ENCODE measurements at regions not wholly inside any gene's neighbourhood (a gene's known extent, or its start where the extent isn't known, plus 50 kb on each side); places are given as distances from the start of the nearest gene placed in this dataset.

- Histone ChIP-seq H3K9me3 (ENCODE audit: control insufficient read depth in 2 of 2, low read length in 2 of 2) (no peaks in the 10 kb centered on the region), H3K4me3 (ENCODE audit: low read length in 2 of 2) (no peak overlapping the region), H3K27me3 (ENCODE audit: control insufficient read depth in 1 of 2, insufficient read depth in 2 of 2, low read length in 2 of 2) (peaks cover 2% of the 10 kb centered on the region in 2 donors), H3K36me3 (ENCODE audit: control insufficient read depth in 2 of 2, insufficient read depth in 2 of 2, low read length in 2 of 2) (no peaks in the 10 kb centered on the region), H3K27ac (ENCODE audit: low read length) (no peak overlapping the region), H3K4me1 (ENCODE audit: control insufficient read depth, insufficient read depth, low read length) (peaks cover 15% of the 10 kb centered on the region), H3K9ac (ENCODE audit: low read length in 2 of 2) (no peak overlapping the region)
Measured at GRCh38 chr15:99921101-99921500, 187.9 kb upstream of the LYSMD4 start.

GRCh38 chr15:99918072-99918471 lies 184.8 kb upstream of the LYSMD4 start:
- Histone ChIP-seq H3K27ac (ENCODE audit: low read length) (no peak overlapping the region), H3K4me3 (ENCODE audit: low read length in 2 of 2) (no peak overlapping the region), H3K9ac (ENCODE audit: low read length in 2 of 2) (no peak overlapping the region), H3K36me3 (ENCODE audit: control insufficient read depth in 2 of 2, insufficient read depth in 2 of 2, low read length in 2 of 2) (no peaks in the 10 kb centered on the region), H3K27me3 (ENCODE audit: control insufficient read depth in 1 of 2, insufficient read depth in 2 of 2, low read length in 2 of 2) (peaks cover 2% of the 10 kb centered on the region in 2 donors), H3K4me1 (ENCODE audit: control insufficient read depth, insufficient read depth, low read length) (peaks cover 14% of the 10 kb centered on the region), H3K9me3 (ENCODE audit: control insufficient read depth in 2 of 2, low read length in 2 of 2) (no peaks in the 10 kb centered on the region)

GRCh38 chr15:99917252-99917651 lies 184.0 kb upstream of the LYSMD4 start:
- H3K9ac ChIP-seq (ENCODE audit: low read length in 2 of 2), result no peak overlapping the region
- H3K4me1 ChIP-seq (ENCODE audit: control insufficient read depth, insufficient read depth, low read length), result peaks cover 14% of the 10 kb centered on the region
- no peak overlapping the region for H3K27ac ChIP-seq (ENCODE audit: low read length)
- H3K9me3 ChIP-seq (ENCODE audit: control insufficient read depth in 2 of 2, low read length in 2 of 2), result no peaks in the 10 kb centered on the region
- peaks cover 2% of the 10 kb centered on the region in 2 donors for H3K27me3 ChIP-seq (ENCODE audit: control insufficient read depth in 1 of 2, insufficient read depth in 2 of 2, low read length in 2 of 2)
- no peak overlapping the region for H3K4me3 ChIP-seq (ENCODE audit: low read length in 2 of 2)
- no peaks in the 10 kb centered on the region for H3K36me3 ChIP-seq (ENCODE audit: control insufficient read depth in 2 of 2, insufficient read depth in 2 of 2, low read length in 2 of 2)

- Histone ChIP-seq H3K27me3 (ENCODE audit: control insufficient read depth in 1 of 2, insufficient read depth in 2 of 2, low read length in 2 of 2) (peaks cover 2% of the 10 kb centered on the region in 2 donors), H3K9me3 (ENCODE audit: control insufficient read depth in 2 of 2, low read length in 2 of 2) (no peaks in the 10 kb centered on the region)
Measured at GRCh38 chr15:99916668-99917223, 183.5 kb upstream of the LYSMD4 start.

GRCh38 chr15:99914723-99915122 lies 181.5 kb upstream of the LYSMD4 start:
- Histone ChIP-seq H3K4me3 (ENCODE audit: low read length in 2 of 2) (no peak overlapping the region), H3K9ac (ENCODE audit: low read length in 2 of 2) (no peak overlapping the region), H3K9me3 (ENCODE audit: control insufficient read depth in 2 of 2, low read length in 2 of 2) (no peaks in the 10 kb centered on the region), H3K27me3 (ENCODE audit: control insufficient read depth in 1 of 2, insufficient read depth in 2 of 2, low read length in 2 of 2) (peaks cover 2% of the 10 kb centered on the region in 2 donors), H3K4me1 (ENCODE audit: control insufficient read depth, insufficient read depth, low read length) (peaks cover 14% of the 10 kb centered on the region), H3K27ac (ENCODE audit: low read length) (no peak overlapping the region), H3K36me3 (ENCODE audit: control insufficient read depth in 2 of 2, insufficient read depth in 2 of 2, low read length in 2 of 2) (no peaks in the 10 kb centered on the region)

More at GRCh38 chr15:99916668-99917223, 183.5 kb upstream of the LYSMD4 start:
- no peaks in the 10 kb centered on the region for H3K36me3 ChIP-seq (ENCODE audit: control insufficient read depth in 2 of 2, insufficient read depth in 2 of 2, low read length in 2 of 2)
- no peak overlapping the region for H3K4me3 ChIP-seq (ENCODE audit: low read length in 2 of 2)
- no peak overlapping the region for H3K9ac ChIP-seq (ENCODE audit: low read length in 2 of 2)
- peaks cover 14% of the 10 kb centered on the region for H3K4me1 ChIP-seq (ENCODE audit: control insufficient read depth, insufficient read depth, low read length)
- no peak overlapping the region for H3K27ac ChIP-seq (ENCODE audit: low read length)

GRCh38 chr15:99911816-99912215 lies 178.6 kb upstream of the LYSMD4 start:
- no peak overlapping the region for H3K27ac ChIP-seq (ENCODE audit: low read length)
- H3K36me3 ChIP-seq (ENCODE audit: control insufficient read depth in 2 of 2, insufficient read depth in 2 of 2, low read length in 2 of 2), result no peaks in the 10 kb centered on the region
- no peak overlapping the region for H3K9ac ChIP-seq (ENCODE audit: low read length in 2 of 2)
- H3K4me1 ChIP-seq (ENCODE audit: control insufficient read depth, insufficient read depth, low read length), result peaks cover 10% of the 10 kb centered on the region
- no peak overlapping the region for H3K4me3 ChIP-seq (ENCODE audit: low read length in 2 of 2)
- H3K9me3 ChIP-seq (ENCODE audit: control insufficient read depth in 2 of 2, low read length in 2 of 2), result no peaks in the 10 kb centered on the region
- H3K27me3 ChIP-seq (ENCODE audit: control insufficient read depth in 1 of 2, insufficient read depth in 2 of 2, low read length in 2 of 2), result no peaks in the 10 kb centered on the region

- no peak overlapping the region for H3K9ac ChIP-seq (ENCODE audit: low read length in 2 of 2)
Measured at GRCh38 chr15:99909592-99910295, 176.5 kb upstream of the LYSMD4 start.

GRCh38 chr15:99907698-99908097 lies 174.5 kb upstream of the LYSMD4 start:
- H3K9ac ChIP-seq (ENCODE audit: low read length in 2 of 2), result no peak overlapping the region
- H3K27ac ChIP-seq (ENCODE audit: low read length), result no peak overlapping the region
- H3K9me3 ChIP-seq (ENCODE audit: control insufficient read depth in 2 of 2, low read length in 2 of 2), result no peaks in the 10 kb centered on the region
- H3K4me1 ChIP-seq (ENCODE audit: control insufficient read depth, insufficient read depth, low read length), result peaks cover 7% of the 10 kb centered on the region
- H3K4me3 ChIP-seq (ENCODE audit: low read length in 2 of 2), result no peak overlapping the region
- no peaks in the 10 kb centered on the region for H3K27me3 ChIP-seq (ENCODE audit: control insufficient read depth in 1 of 2, insufficient read depth in 2 of 2, low read length in 2 of 2)
- no peaks in the 10 kb centered on the region for H3K36me3 ChIP-seq (ENCODE audit: control insufficient read depth in 2 of 2, insufficient read depth in 2 of 2, low read length in 2 of 2)

More at GRCh38 chr15:99909592-99910295, 176.5 kb upstream of the LYSMD4 start:
- Histone ChIP-seq H3K4me3 (ENCODE audit: low read length in 2 of 2) (no peak overlapping the region), H3K36me3 (ENCODE audit: control insufficient read depth in 2 of 2, insufficient read depth in 2 of 2, low read length in 2 of 2) (no peaks in the 10 kb centered on the region), H3K27me3 (ENCODE audit: control insufficient read depth in 1 of 2, insufficient read depth in 2 of 2, low read length in 2 of 2) (no peaks in the 10 kb centered on the region), H3K9me3 (ENCODE audit: control insufficient read depth in 2 of 2, low read length in 2 of 2) (no peaks in the 10 kb centered on the region), H3K27ac (ENCODE audit: low read length) (no peak overlapping the region), H3K4me1 (ENCODE audit: control insufficient read depth, insufficient read depth, low read length) (peaks cover 11% of the 10 kb centered on the region)

GRCh38 chr15:99906793-99907192 lies 173.6 kb upstream of the LYSMD4 start:
- H3K9ac ChIP-seq (ENCODE audit: low read length in 2 of 2), result no peak overlapping the region
- H3K36me3 ChIP-seq (ENCODE audit: control insufficient read depth in 2 of 2, insufficient read depth in 2 of 2, low read length in 2 of 2), result no peaks in the 10 kb centered on the region
- peak overlapping the region; percentile 37 for H3K27ac ChIP-seq (ENCODE audit: low read length)
- no peaks in the 10 kb centered on the region for H3K27me3 ChIP-seq (ENCODE audit: control insufficient read depth in 1 of 2, insufficient read depth in 2 of 2, low read length in 2 of 2)
- no peaks in the 10 kb centered on the region for H3K9me3 ChIP-seq (ENCODE audit: control insufficient read depth in 2 of 2, low read length in 2 of 2)
- H3K4me3 ChIP-seq (ENCODE audit: low read length in 2 of 2), result no peak overlapping the region
- H3K4me1 ChIP-seq (ENCODE audit: control insufficient read depth, insufficient read depth, low read length), result peaks cover 7% of the 10 kb centered on the region

GRCh38 chr15:99906311-99906710 lies 173.1 kb upstream of the LYSMD4 start:
- Histone ChIP-seq H3K9ac (ENCODE audit: low read length in 2 of 2) (no peak overlapping the region), H3K27ac (ENCODE audit: low read length) (peak overlapping the region; percentile 37)

GRCh38 chr15:99902248-99902928 lies 169.2 kb upstream of the LYSMD4 start:
- H3K27ac ChIP-seq (ENCODE audit: low read length), result no peak overlapping the region
- peaks cover 7% of the 10 kb centered on the region for H3K4me1 ChIP-seq (ENCODE audit: control insufficient read depth, insufficient read depth, low read length)
- no peaks in the 10 kb centered on the region for H3K36me3 ChIP-seq (ENCODE audit: control insufficient read depth in 2 of 2, insufficient read depth in 2 of 2, low read length in 2 of 2)
- H3K9ac ChIP-seq (ENCODE audit: low read length in 2 of 2), result no peak overlapping the region
- no peaks in the 10 kb centered on the region for H3K27me3 ChIP-seq (ENCODE audit: control insufficient read depth in 1 of 2, insufficient read depth in 2 of 2, low read length in 2 of 2)
- no peaks in the 10 kb centered on the region for H3K9me3 ChIP-seq (ENCODE audit: control insufficient read depth in 2 of 2, low read length in 2 of 2)
- no peak overlapping the region for H3K4me3 ChIP-seq (ENCODE audit: low read length in 2 of 2)

More at GRCh38 chr15:99906311-99906710, 173.1 kb upstream of the LYSMD4 start:
- Histone ChIP-seq H3K36me3 (ENCODE audit: control insufficient read depth in 2 of 2, insufficient read depth in 2 of 2, low read length in 2 of 2) (no peaks in the 10 kb centered on the region), H3K4me1 (ENCODE audit: control insufficient read depth, insufficient read depth, low read length) (peaks cover 7% of the 10 kb centered on the region), H3K4me3 (ENCODE audit: low read length in 2 of 2) (no peak overlapping the region), H3K9me3 (ENCODE audit: control insufficient read depth in 2 of 2, low read length in 2 of 2) (no peaks in the 10 kb centered on the region), H3K27me3 (ENCODE audit: control insufficient read depth in 1 of 2, insufficient read depth in 2 of 2, low read length in 2 of 2) (no peaks in the 10 kb centered on the region)
